Mucosa of descending colon (tissue), 3 donors: ENCODE measurements at regions not wholly inside any gene's neighbourhood (a gene's known extent, or its start where the extent isn't known, plus 50 kb on each side); places are given as distances from the start of the nearest gene placed in this dataset.

Source experiments
- ATAC-seq: fragments of 200-7000 bp; cut with Tn5 transposase; one replicate; pipeline ENCODE4 v1.9.1; 2020; ENCODE audit warnings: mild to moderate bottlenecking, moderate library complexity
- DNase-seq, 3 donors: peaks; one replicate each; pipeline ENCODE4 v3.0.0-alpha.2; 2020
- H3K36me3 ChIP-seq: fragments of 200-600 bp; one replicate; pipeline ENCODE4 v1.8.0; 2021; ENCODE audit warnings: low read depth, mild to moderate bottlenecking
- H3K4me1 ChIP-seq: fragments of 200-600 bp; one replicate; pipeline ENCODE4 v1.8.0; 2021; ENCODE audit warnings: low read depth, mild to moderate bottlenecking
- H3K4me3 ChIP-seq: fragments of 200-600 bp; one replicate; pipeline ENCODE4 v1.8.0; 2021; ENCODE audit warnings: mild to moderate bottlenecking
- H3K9me3 ChIP-seq: fragments of 200-600 bp; one replicate; pipeline ENCODE4 v1.8.0; 2021; ENCODE audit warnings: mild to moderate bottlenecking
- intact Hi-C, 2 donors: fragments of 100-400 bp; cut with DNase I in 1 of 2; cut with micrococcal nuclease in 1 of 2; formaldehyde crosslinking; loops; one replicate each; pipeline versions ENCODE4 v1.11.0 to v1.11.1; 2022; cut with DNase I, micrococcal nuclease
- TF ChIP-seq, protein P1 (sequence below): fragments of 200-600 bp; IDR thresholded peaks from one replicate; pipeline ENCODE4 v1.8.0; 2022; ENCODE audit warnings: antibody characterized with exemption, mild to moderate bottlenecking
- donor health status: DM: no; HTN: no; CAD: no; lungs with moderate emphysema.
- donor health status: DM: no; HTN: no; CAD: no.
- donor health status: DM: no; HTN: yes; CAD: no.

DNA sequence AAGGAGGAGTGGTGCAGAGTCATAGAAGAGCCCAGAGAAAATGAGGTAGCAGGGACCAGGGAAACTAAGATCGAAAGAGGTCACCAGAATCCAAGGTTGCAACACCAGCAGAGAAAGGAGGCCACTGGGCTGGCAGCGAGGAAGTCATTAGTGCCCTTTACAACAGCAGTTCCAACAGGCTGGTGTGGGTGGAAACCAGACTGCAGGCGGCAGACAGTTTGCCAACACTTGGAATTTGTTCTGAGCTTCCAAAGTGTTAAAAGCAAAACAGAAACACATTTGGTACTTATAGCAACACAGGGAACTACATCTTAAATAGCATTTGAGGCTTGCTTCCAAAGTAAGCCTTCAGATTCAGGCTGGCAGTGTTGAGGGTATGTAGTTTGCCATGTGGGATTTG, 95.2 kb upstream of the PWP1 start:
- intact Hi-C loops: no loop called here
- no peak for DNase-seq
- TF ChIP-seq, protein P1, sequence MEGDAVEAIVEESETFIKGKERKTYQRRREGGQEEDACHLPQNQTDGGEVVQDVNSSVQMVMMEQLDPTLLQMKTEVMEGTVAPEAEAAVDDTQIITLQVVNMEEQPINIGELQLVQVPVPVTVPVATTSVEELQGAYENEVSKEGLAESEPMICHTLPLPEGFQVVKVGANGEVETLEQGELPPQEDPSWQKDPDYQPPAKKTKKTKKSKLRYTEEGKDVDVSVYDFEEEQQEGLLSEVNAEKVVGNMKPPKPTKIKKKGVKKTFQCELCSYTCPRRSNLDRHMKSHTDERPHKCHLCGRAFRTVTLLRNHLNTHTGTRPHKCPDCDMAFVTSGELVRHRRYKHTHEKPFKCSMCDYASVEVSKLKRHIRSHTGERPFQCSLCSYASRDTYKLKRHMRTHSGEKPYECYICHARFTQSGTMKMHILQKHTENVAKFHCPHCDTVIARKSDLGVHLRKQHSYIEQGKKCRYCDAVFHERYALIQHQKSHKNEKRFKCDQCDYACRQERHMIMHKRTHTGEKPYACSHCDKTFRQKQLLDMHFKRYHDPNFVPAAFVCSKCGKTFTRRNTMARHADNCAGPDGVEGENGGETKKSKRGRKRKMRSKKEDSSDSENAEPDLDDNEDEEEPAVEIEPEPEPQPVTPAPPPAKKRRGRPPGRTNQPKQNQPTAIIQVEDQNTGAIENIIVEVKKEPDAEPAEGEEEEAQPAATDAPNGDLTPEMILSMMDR: no peak
- ATAC-seq: no peak
- Histone ChIP-seq H3K4me3 (no peak overlapping the region), H3K4me1 (no peaks in the 10 kb centered on the region), H3K36me3 (no peaks in the 10 kb centered on the region), H3K9me3 (peaks cover 5% of the 10 kb centered on the region)

DNA sequence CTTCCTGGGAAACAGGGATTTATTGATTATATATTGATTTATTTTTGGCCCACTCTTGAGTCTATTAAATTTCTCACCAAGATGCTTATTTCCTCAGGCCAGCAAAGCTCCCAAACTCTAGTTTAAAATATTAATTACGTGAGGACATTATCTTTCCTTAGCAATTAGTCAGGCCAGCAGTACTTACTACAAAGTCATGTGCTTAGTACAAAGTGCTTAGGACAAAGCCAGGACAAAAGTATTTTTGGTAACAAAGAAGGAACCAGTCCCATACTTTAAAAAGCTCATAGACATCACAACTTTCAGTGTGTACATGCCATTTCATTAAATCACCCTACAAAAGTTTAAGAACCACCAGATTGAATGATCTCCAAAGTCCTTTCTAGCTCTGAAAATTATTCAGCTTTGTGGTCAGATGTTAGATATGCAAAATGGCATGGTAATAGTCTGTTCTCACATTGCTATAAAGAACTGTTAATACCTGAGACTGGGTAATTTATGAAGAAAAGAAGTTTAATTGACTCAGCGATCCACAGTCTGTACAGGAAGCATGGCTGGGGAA, 94.7 kb upstream of the PWP1 start:
- TF ChIP-seq, protein P1: no peak
- no peaks in the 10 kb centered on the region for H3K36me3 ChIP-seq
- no peak overlapping the region for H3K4me3 ChIP-seq
- intact Hi-C loops: no loop called here
- H3K4me1 ChIP-seq: no peaks in the 10 kb centered on the region
- ATAC-seq (no peak), DNase-seq (no peak)
- H3K9me3 ChIP-seq: peaks cover 5% of the 10 kb centered on the region

DNA sequence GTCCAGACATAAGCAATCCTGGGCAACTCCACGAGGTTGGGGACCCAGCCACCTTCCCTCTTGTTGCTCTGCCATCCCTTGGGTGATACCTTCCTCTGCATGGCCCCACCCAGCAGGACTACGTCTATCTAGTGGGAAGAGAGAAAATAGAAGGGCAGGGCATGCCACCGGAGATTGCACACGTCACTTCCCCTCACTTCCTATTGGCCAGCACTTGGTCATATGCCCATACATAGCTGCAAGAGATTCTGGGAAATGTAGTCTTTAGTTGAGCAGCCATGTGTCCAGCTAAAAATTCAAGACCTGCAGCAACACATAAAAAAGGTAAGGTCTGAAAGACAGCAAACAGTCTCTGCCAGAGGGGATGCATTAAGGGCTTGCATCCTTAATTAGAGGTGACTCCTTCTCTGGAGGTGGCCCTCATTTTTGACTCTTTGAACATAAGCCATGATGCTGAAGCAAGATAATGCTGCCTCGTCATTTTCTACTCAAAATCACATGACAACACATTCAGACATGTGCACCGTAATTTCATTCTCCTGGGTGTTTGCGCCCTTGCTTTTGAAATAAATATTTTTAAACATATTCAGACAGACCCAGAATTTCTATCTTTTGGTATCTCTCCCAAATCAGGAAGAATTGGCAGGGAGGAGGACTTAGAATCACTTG, 91.8 kb upstream of the PWP1 start:
- TF ChIP-seq, protein P1: no peak
- Histone ChIP-seq H3K4me1 (no peaks in the 10 kb centered on the region), H3K36me3 (no peaks in the 10 kb centered on the region), H3K9me3 (peaks cover 5% of the 10 kb centered on the region), H3K4me3 (no peak overlapping the region)
- intact Hi-C loops: no loop called here
- ATAC-seq (no peak), DNase-seq (no peak)

DNA sequence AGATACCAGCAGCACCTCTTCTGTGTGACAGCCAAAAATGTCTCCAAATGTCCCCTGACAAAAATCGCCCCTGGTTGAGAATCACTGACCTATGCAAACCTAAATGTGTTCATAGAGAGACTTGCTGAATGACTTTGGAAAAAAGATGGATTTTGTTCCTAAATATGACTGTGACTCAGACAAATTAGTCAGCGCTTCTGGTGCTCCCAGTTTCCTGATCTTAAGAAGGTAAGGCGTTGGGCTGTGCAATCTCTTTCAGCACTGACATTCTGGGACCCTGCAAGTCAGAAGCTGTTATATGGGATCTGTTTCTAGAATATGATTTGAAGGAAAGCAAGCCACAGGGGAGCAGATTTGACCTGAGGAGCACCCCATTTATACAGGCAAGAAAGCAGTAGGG, 90.6 kb upstream of the PWP1 start:
- no peak for ATAC-seq
- Histone ChIP-seq H3K4me1 (no peaks in the 10 kb centered on the region), H3K36me3 (no peaks in the 10 kb centered on the region), H3K4me3 (no peak overlapping the region), H3K9me3 (peaks cover 5% of the 10 kb centered on the region)
- TF ChIP-seq, protein P1: no peak
- intact Hi-C loops: no loop called here
- DNase-seq: no peak

DNA sequence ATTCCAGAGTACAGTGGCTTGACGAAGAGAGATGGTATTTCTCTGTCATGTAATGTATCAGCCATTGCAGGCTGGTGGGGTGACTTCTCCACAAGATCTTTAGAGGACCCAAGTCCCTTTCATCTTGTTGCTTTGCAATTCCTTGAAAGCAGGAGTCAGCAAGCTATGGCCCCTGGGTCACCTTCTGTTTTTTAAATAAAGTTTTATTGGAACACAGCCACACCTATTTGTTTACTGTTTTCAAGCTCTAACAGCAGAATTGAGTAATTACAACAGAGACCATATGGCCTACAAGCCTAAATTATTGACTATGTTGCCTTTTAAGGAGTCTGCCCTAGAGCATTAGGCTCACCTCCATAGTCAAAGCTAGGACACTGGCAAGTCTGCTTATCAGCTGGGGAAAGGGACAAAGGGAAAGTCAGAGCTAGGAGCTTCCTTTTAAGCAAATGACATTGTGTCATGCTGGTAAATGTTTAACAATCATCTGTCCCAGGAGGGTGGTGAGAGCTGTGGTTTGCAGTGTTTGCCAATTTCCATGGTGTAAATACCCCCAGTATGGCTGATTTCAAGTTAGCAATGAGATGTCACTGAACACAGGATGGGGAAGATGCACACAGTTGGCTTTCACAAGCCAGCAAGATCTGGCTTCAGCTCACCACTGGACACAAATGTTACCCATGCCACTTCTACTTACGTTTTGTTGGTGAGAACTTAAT, 87.7 kb upstream of the PWP1 start:
- intact Hi-C loops: no loop called here
- no peak for ATAC-seq
- Histone ChIP-seq H3K36me3 (no peaks in the 10 kb centered on the region), H3K9me3 (peaks cover 5% of the 10 kb centered on the region), H3K4me1 (no peaks in the 10 kb centered on the region), H3K4me3 (no peak overlapping the region)
- TF ChIP-seq, protein P1: no peak
- DNase-seq: no peak
